SK-N-SH (cell line): ENCODE measurements at regions not wholly inside any gene's neighbourhood (a gene's known extent, or its start where the extent isn't known, plus 50 kb on each side); places are given as distances from the start of the nearest gene placed in this dataset.

Source experiments
- CTCF ChIA-PET: fragments of 300-600, 350-600 bp; formaldehyde crosslinking; extraction: SDS; loops from one replicate; lab custom pipeline; 2021; lab: Yijun Ruan, JAX
- POLR2A ChIA-PET: fragments of 350-600 bp; sonication (Branson Sonifier 250); formaldehyde crosslinking; extraction: SDS; loops from one replicate; lab custom pipeline; 2020; ENCODE audit warnings: antibody characterized with exemption, inconsistent platforms; lab: Yijun Ruan, JAX
- DNase-seq: peaks from one replicate; pipeline ENCODE4 v3.0.0; 2012
- H2AFZ ChIP-seq: fragments of 200-600 bp; sonication (generic); 2 replicates; pipeline ENCODE4 v1.8.1; 2016; ENCODE audit warnings: antibody characterized with exemption, mild to moderate bottlenecking, low read depth
- H3F3A ChIP-seq: fragments of 200-600 bp; sonication (generic); replicated peaks from 2 replicates; pipeline ENCODE3; 2016; ENCODE audit warnings: antibody characterized with exemption, mild to moderate bottlenecking; ENCODE audit not compliant: insufficient read depth
- H3K27ac ChIP-seq, 2 experiments: fragments of 200-500 bp in 1 of 2; fragments of 200-600 bp in 1 of 2; sonication (Bioruptor generic) in 1 of 2; sonication (generic), shearing (Covaris generic) in 1 of 2; 2 replicates each; pipeline versions ENCODE4 v1.5.1 to v1.6.1; 2014 to 2016; ENCODE audit warnings: low read depth in 2 of 2, inconsistent platforms in 1 of 2, low read length in 1 of 2, mild to moderate bottlenecking in 1 of 2, mixed read lengths in 1 of 2
- H3K27me3 ChIP-seq: fragments of 200-600 bp; sonication (generic), shearing (Covaris generic); 2 replicates; pipeline ENCODE4 v1.6.1; 2016; ENCODE audit warnings: mixed run types; ENCODE audit not compliant: insufficient read depth
- H3K36me3 ChIP-seq, 2 experiments: fragments of 200-500 bp in 1 of 2; fragments of 200-600 bp in 1 of 2; sonication (Bioruptor generic) in 1 of 2; sonication (generic) in 1 of 2; replicated peaks in 1 of 2; 2 replicates each; pipeline versions ENCODE3 to v1.5.1; 2014 to 2016; ENCODE audit warnings: low read length in 1 of 2, mild to moderate bottlenecking in 1 of 2; ENCODE audit not compliant: insufficient read depth in 2 of 2, control insufficient read depth in 1 of 2
- H3K4me1 ChIP-seq, 2 experiments: fragments of 200-500 bp in 1 of 2; fragments of 200-600 bp in 1 of 2; sonication (Bioruptor generic) in 1 of 2; sonication (generic), shearing (Covaris generic) in 1 of 2; 2 replicates each; pipeline versions ENCODE4 v1.5.1 to v1.6.1; 2014 to 2016; ENCODE audit warnings: low read depth in 1 of 2, low read length in 1 of 2, mixed run types in 1 of 2; ENCODE audit not compliant: insufficient read depth in 2 of 2, control insufficient read depth in 1 of 2
- H3K4me2 ChIP-seq: fragments of 200-600 bp; sonication (generic), shearing (Covaris generic); 2 replicates; pipeline ENCODE4 v1.6.1; 2017; ENCODE audit warnings: mixed run types
- H3K4me3 ChIP-seq, 2 experiments: fragments of 200-500 bp in 1 of 2; fragments of 200-600 bp in 1 of 2; sonication (Bioruptor generic) in 1 of 2; sonication (generic), shearing (Covaris generic) in 1 of 2; 2 replicates each; pipeline versions ENCODE4 v1.5.1 to v1.8.1; 2014 to 2016; ENCODE audit warnings: low read depth in 2 of 2, inconsistent platforms in 1 of 2, low read length in 1 of 2, mild to moderate bottlenecking in 1 of 2, mixed read lengths in 1 of 2, moderate library complexity in 1 of 2
- H3K79me2 ChIP-seq: fragments of 200-600 bp; sonication (generic); 2 replicates; pipeline ENCODE4 v1.8.1; 2017; ENCODE audit warnings: mild to moderate bottlenecking; ENCODE audit not compliant: insufficient read depth
- H3K9ac ChIP-seq: fragments of 200-600 bp; sonication (generic); 2 replicates; pipeline ENCODE4 v1.6.1; 2017; ENCODE audit warnings: mixed run types
- H3K9me2 ChIP-seq: fragments of 200-600 bp; sonication (generic); 2 replicates; pipeline ENCODE4 v1.6.1; 2017; ENCODE audit warnings: mixed run types
- H3K9me3 ChIP-seq: fragments of 200-600 bp; sonication (generic); 2 replicates; pipeline ENCODE4 v1.6.1; 2017; ENCODE audit warnings: mixed run types, mild to moderate bottlenecking, moderate library complexity
- H4K20me1 ChIP-seq: fragments of 200-600 bp; sonication (generic); 2 replicates; pipeline ENCODE4 v1.6.1; 2017; ENCODE audit warnings: mild to moderate bottlenecking, mixed run types; ENCODE audit not compliant: insufficient read depth
- CHD2 ChIP-seq: fragments of 150-350 bp; IDR thresholded peaks from 2 replicates; pipeline ENCODE4 v1.6.1; 2018; ENCODE audit warnings: low read length; ENCODE audit not compliant: partially characterized antibody
- FOXJ3 ChIP-seq: sonication (generic); formaldehyde crosslinking; IDR thresholded peaks from 2 replicates; pipeline ENCODE4 v1.5.1; 2020; ENCODE audit warnings: mild to moderate bottlenecking, missing genetic modification reagents
- GABPA ChIP-seq: IDR thresholded peaks from 2 replicates; pipeline ENCODE4 v1.4.0; 2012; ENCODE audit warnings: low read depth, mild to moderate bottlenecking
- NFIC ChIP-seq: IDR thresholded peaks from 2 replicates; pipeline ENCODE4 v1.4.0; 2012; ENCODE audit warnings: borderline replicate concordance
- NRF1 ChIP-seq: IDR thresholded peaks from 2 replicates; pipeline ENCODE4 v1.6.1; 2012; ENCODE audit warnings: low read depth, mild to moderate bottlenecking, low read length
- RCOR1 ChIP-seq: fragments of 150-350 bp; IDR thresholded peaks from 2 replicates; pipeline ENCODE4 v1.6.1; 2017; ENCODE audit warnings: antibody characterized with exemption, low read length
- SIN3A ChIP-seq: IDR thresholded peaks from 2 replicates; pipeline ENCODE4 v1.6.1; 2012; ENCODE audit warnings: low read depth, mild to moderate bottlenecking, low read length, moderate library complexity, borderline replicate concordance
- SMC3 ChIP-seq: IDR thresholded peaks from 2 replicates; pipeline ENCODE4 v1.6.1; 2012; ENCODE audit warnings: low read depth, low read length, improper control_type of control experiment
- TAF1 ChIP-seq: IDR thresholded peaks from 2 replicates; pipeline ENCODE4 v1.6.1; 2012; ENCODE audit warnings: low read depth, mild to moderate bottlenecking, low read length, moderate library complexity, borderline replicate concordance
- TCF12 ChIP-seq: IDR thresholded peaks from 2 replicates; pipeline ENCODE4 v1.4.0; 2012
- TEAD4 ChIP-seq: IDR thresholded peaks from 2 replicates; pipeline ENCODE4 v1.4.0; 2012; ENCODE audit warnings: mild to moderate bottlenecking, borderline replicate concordance; ENCODE audit not compliant: insufficient read depth
- WGBS: methylation state at CpG from one replicate; pipeline ENCODE4 v1.1.6; 2017; ENCODE audit warnings: low lambda C conversion rate; 5-methylcytosine and 5-hydroxymethylcytosine counted together
- TF ChIP-seq, protein P1 (sequence below): IDR thresholded peaks from 2 replicates; pipeline ENCODE4 v1.4.0; 2012; ENCODE audit warnings: low read depth
- TF ChIP-seq, protein P2 (sequence below): IDR thresholded peaks from 2 replicates; pipeline ENCODE4 v1.4.0; 2012; ENCODE audit warnings: low read depth, borderline replicate concordance
- TF ChIP-seq, protein P3 (sequence below): IDR thresholded peaks from 2 replicates; pipeline ENCODE4; 2012

DNA sequence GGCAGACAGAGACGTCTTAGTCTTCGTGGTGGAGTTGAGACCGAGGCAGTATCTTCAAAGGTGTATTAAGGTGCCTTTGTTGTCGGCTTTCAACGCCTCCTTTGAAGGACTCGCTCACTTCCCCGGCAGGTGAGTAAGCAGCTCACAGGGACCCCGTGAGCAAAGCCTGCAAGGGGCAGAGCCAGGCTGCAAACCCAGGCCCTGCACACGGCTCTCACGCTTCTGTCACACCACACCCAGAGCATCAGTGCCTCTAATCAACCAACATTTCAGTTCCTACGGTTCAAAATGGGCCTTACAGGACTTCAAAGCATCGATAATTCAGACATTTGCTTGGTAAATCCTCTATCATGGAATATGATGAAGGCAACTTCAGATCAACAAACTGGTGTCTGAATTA lies 64.8 kb upstream of the INSIG1 start:
- no peak overlapping the region for H3K27ac ChIP-seq
- no peaks in the 10 kb centered on the region for H3K9me3 ChIP-seq
- peaks cover 5 to 20% of the 10 kb centered on the region in 2 experiments; a peak in 2 of 4 replicates for H3K4me1 ChIP-seq
- ChIA-PET POLR2A (interaction anchor here (0.5 kb wide), 1 partner anchor 1851 kb away, joined by 7 read pairs; no protein-coding TSS in a partner anchor), CTCF (interaction anchor here (1.7 to 8.1 kb wide), 3 partner anchors 30 to 111 kb away, joined by 6 to 63 read pairs (median 7); no protein-coding TSS in a partner anchor)
- TF ChIP-seq, protein P1, sequence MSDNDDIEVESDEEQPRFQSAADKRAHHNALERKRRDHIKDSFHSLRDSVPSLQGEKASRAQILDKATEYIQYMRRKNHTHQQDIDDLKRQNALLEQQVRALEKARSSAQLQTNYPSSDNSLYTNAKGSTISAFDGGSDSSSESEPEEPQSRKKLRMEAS = no peak
- TF ChIP-seq SMC3 = no peak
- no peak for TF ChIP-seq NFIC
- TF ChIP-seq, protein P2, sequence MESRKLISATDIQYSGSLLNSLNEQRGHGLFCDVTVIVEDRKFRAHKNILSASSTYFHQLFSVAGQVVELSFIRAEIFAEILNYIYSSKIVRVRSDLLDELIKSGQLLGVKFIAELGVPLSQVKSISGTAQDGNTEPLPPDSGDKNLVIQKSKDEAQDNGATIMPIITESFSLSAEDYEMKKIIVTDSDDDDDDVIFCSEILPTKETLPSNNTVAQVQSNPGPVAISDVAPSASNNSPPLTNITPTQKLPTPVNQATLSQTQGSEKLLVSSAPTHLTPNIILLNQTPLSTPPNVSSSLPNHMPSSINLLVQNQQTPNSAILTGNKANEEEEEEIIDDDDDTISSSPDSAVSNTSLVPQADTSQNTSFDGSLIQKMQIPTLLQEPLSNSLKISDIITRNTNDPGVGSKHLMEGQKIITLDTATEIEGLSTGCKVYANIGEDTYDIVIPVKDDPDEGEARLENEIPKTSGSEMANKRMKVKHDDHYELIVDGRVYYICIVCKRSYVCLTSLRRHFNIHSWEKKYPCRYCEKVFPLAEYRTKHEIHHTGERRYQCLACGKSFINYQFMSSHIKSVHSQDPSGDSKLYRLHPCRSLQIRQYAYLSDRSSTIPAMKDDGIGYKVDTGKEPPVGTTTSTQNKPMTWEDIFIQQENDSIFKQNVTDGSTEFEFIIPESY = no peak
- no peak for TF ChIP-seq SIN3A
- TF ChIP-seq TEAD4 = no peak
- no peak for TF ChIP-seq TCF12
- no peak for TF ChIP-seq TAF1
- TF ChIP-seq, protein P3, sequence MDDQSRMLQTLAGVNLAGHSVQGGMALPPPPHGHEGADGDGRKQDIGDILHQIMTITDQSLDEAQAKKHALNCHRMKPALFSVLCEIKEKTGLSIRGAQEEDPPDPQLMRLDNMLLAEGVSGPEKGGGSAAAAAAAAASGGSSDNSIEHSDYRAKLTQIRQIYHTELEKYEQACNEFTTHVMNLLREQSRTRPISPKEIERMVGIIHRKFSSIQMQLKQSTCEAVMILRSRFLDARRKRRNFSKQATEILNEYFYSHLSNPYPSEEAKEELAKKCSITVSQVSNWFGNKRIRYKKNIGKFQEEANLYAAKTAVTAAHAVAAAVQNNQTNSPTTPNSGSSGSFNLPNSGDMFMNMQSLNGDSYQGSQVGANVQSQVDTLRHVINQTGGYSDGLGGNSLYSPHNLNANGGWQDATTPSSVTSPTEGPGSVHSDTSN = no peak
- TF ChIP-seq CHD2 = no peak
- no peak for TF ChIP-seq RCOR1
- no peak for TF ChIP-seq FOXJ3 (CRISPR knock-in tag)
- no peak for TF ChIP-seq GABPA
- no peak for TF ChIP-seq NRF1
- 84% methylated on average over 12 of the region's 12 CpGs for WGBS
- no peaks in the 10 kb centered on the region for H4K20me1 ChIP-seq
- no peak for DNase-seq
- H3K79me2 ChIP-seq = no peaks in the 10 kb centered on the region
- no peak overlapping the region for H3K4me2 ChIP-seq
- H3F3A ChIP-seq = no peaks in the 10 kb centered on the region
- no peak overlapping the region for H3K4me3 ChIP-seq
- no peaks in the 10 kb centered on the region for H3K9me2 ChIP-seq
- H3K36me3 ChIP-seq = no peaks in the 10 kb centered on the region
- no peaks in the 10 kb centered on the region for H3K27me3 ChIP-seq
- no peak overlapping the region for H3K9ac ChIP-seq
- H2AFZ ChIP-seq = no peak overlapping the region
